GM20431 (cell line): ENCODE measurements at regions not wholly inside any gene's neighbourhood (a gene's known extent, or its start where the extent isn't known, plus 50 kb on each side); places are given as distances from the start of the nearest gene placed in this dataset.

Source experiments
- in situ Hi-C: fragments of 300-500 bp; cut with MseI, MboI; formaldehyde crosslinking; loops from one replicate; pipeline ENCODE4 v1.15.0; 2020; ENCODE audit warnings: low sequenced_read_pairs; ENCODE audit not compliant: unreplicated experiment

- in situ Hi-C loops, result no loop called here
Measured at GRCh38 chr9:26520141-26520540, 372.5 kb downstream of the CAAP1 start.

GRCh38 chr9:26516773-26517343, 375.7 kb downstream of the CAAP1 start:
- in situ Hi-C loops, result no loop called here

GRCh38 chr9:26513730-26514129, 378.9 kb downstream of the CAAP1 start:
- in situ Hi-C loops, result no loop called here

GRCh38 chr9:26510137-26510536, 382.5 kb downstream of the CAAP1 start:
- in situ Hi-C loops, result no loop called here

- in situ Hi-C loops, result no loop called here
Measured at GRCh38 chr9:26508897-26509296, 383.7 kb downstream of the CAAP1 start.

- in situ Hi-C loops, result no loop called here
Measured at GRCh38 chr9:26504057-26504456, 388.5 kb downstream of the CAAP1 start.

- in situ Hi-C loops, result no loop called here
Measured at GRCh38 chr9:26502311-26502710, 390.3 kb downstream of the CAAP1 start.

GRCh38 chr9:26500471-26500870, 392.1 kb downstream of the CAAP1 start:
- in situ Hi-C loops, result no loop called here

- in situ Hi-C loops, result loop anchor here (25.0 kb wide), 1 partner anchor 94 kb away; no protein-coding TSS in a partner anchor
Measured at GRCh38 chr9:26492608-26493521, 399.7 kb downstream of the CAAP1 start.

GRCh38 chr9:26491922-26492607, 400.5 kb downstream of the CAAP1 start:
- in situ Hi-C loops, result loop anchor here (25.0 kb wide), 1 partner anchor 95 kb away; no protein-coding TSS in a partner anchor

- in situ Hi-C loops, result loop anchor here (25.0 kb wide), 1 partner anchor 103 kb away; no protein-coding TSS in a partner anchor
Measured at GRCh38 chr9:26483991-26484390, 408.6 kb downstream of the CAAP1 start.

- in situ Hi-C loops, result loop anchor here (25.0 kb wide), 1 partner anchor 109 kb away; no protein-coding TSS in a partner anchor
Measured at GRCh38 chr9:26477963-26478362, 414.6 kb downstream of the CAAP1 start.

- in situ Hi-C loops, result no loop called here
Measured at GRCh38 chr9:26471261-26471660, 421.3 kb downstream of the CAAP1 start.

- in situ Hi-C loops, result no loop called here
Measured at GRCh38 chr9:26470284-26470683, 422.3 kb downstream of the CAAP1 start.

- in situ Hi-C loops, result no loop called here
Measured at GRCh38 chr9:26463837-26464236, 428.8 kb downstream of the CAAP1 start.

- in situ Hi-C loops, result no loop called here
Measured at GRCh38 chr9:26462751-26463150, 429.9 kb downstream of the CAAP1 start.

GRCh38 chr9:26462213-26462612, 430.4 kb downstream of the CAAP1 start:
- in situ Hi-C loops, result no loop called here

GRCh38 chr9:26460624-26461023, 432.0 kb downstream of the CAAP1 start:
- in situ Hi-C loops, result no loop called here

GRCh38 chr9:26459959-26460358, 432.6 kb downstream of the CAAP1 start:
- in situ Hi-C loops, result no loop called here

GRCh38 chr9:26458054-26458453, 434.5 kb downstream of the CAAP1 start:
- in situ Hi-C loops, result no loop called here

- in situ Hi-C loops, result no loop called here
Measured at GRCh38 chr9:26457151-26457550, 435.5 kb downstream of the CAAP1 start.
